Hematopoietic multipotent progenitor cell treated with erythropoietin and hydrocortisone succinate and interleukin-3 and kit ligand, for 15 days (in vitro differentiated cells): ENCODE measurements at regions not wholly inside any gene's neighbourhood (a gene's known extent, or its start where the extent isn't known, plus 50 kb on each side); places are given as distances from the start of the nearest gene placed in this dataset.

Source experiments
- DNase-seq: peaks from one replicate; pipeline ENCODE4 v3.0.0-alpha.2; 2015; ENCODE audit warnings: low spot score

- no peak for DNase-seq
Measured at GRCh38 chr11:116642481-116642880, 130.3 kb downstream of the BUD13 start.

DNA sequence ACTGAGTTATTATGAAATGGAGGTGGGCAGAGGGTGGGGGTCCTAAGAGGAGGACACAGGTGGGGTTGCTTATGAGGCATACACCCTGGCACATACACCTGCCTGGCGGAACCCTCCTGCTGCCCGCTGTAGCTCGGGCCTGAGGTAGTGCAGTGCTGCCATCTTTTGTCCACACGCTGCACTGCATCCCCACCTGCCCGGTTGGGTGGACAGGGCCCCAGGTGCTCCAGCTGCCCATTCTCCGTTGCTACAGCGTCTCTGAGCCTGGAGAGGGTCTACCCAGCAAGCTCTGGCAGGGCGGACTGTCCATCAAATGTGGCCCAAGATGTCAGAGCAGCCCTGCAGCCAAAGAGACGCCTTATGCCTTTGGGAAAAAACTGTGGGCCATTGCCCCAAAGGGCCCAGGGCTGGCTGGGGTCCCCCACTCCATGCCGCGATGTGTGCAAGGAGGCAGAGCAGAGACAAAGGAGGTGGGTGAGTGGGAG lies 131.2 kb downstream of the BUD13 start:
- no peak for DNase-seq

DNA sequence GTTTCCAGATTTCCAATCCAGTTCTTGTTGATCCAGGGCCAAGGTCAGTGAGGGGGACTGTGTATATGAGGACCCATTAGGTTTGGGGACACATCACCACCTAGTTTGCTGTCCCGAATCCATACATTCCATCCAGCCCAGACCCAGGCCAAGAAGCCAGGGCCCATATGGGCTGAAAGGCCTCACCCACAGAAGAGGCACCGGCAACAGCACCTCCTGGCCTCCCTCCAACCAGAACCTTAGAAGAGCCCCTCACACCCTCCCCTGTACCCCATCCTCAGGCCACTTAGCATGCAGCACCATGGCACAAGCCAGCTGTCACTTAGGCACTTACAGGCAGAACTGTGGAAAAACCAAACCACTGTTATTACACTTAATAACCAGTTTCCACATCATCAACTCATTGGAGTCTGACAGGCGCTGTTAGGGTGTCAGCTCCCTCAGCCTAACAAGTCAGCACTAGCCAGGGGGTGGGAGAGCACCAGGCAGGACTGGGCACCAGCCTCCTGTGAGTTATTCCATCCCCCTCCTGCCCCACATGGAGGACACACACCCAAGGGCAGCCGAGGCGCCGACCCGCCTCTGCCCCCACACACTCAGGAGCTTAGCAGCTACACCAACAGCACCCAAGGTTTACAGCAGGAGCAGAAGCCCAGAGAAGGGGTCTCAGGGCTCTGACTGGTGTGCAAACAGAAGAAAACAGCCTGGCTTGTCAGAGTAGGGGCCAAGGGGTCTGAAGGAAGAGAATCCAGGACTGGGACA lies 132.0 kb downstream of the BUD13 start:
- DNase-seq = no peak

DNA sequence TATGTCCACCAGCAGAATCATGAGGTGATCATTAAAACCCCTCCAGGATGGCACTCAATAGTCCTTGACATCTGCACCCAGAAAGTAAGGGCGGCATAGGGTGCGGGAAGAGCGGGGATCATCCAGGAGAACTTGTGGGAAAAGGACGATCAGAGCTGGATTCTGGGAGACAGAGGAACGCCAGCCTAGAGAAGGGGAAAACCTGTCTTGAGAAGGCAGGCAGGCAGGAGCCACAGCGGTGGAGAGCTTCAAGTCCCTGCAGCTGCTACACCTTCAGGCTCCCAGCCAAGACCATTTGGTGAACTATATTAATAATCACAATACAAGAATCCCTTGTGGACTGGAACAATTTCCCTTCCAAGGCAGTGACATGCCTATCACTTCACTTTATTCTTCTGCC lies 134.3 kb downstream of the BUD13 start:
- no peak for DNase-seq

GRCh38 chr11:116637766-116638165 lies 135.0 kb downstream of the BUD13 start:
- no peak for DNase-seq

DNA sequence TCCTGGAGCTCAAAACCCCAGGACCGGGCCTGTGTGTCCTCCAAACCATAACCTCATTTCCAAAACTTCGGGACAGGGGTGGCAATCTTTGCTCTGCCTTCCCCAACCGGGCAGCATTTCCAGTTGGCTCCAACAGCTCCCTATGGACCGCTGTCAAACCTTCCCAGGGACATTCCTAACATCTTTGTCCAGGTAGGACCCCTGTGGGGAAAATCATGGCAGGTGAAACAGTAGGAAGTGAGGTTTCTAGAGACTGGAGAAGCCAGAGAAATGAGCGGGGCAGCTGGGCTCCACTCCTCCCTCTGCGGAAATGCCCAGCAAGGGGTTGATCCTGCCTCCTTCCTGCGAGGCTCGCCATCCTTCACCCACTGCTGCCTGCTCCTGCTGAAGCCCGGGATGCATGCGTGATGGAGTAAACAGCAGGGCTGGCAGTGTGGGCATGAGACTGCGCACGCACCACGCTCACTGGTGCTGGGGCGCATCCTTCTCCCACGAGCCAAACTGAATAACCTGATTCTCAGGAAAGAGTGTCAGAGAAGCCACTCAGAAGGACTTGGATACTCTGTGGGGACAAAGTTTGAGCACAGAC lies 136.4 kb downstream of the BUD13 start:
- DNase-seq = no peak

GRCh38 chr11:116631201-116631600 lies 141.6 kb downstream of the BUD13 start:
- no peak for DNase-seq

DNA sequence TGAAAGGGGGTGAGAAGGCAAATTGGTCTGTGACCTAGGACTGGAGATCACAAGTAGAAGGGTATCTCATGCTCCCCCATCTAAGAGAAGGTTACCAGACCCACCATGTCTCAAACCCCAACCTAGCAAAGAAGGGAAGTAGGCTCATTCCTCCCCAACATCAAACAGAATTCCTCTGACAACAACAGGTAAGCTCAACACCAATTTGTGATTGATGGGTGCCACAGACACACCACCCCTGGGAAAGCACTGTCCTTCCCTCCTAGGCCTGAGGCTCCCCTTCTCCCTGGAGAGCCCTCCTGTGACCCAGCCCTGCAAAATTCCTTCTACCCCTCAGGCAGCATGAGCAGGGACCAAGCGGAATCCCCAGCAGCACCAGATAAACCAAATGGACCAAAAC lies 154.3 kb downstream of the BUD13 start:
- no peak for DNase-seq

DNA sequence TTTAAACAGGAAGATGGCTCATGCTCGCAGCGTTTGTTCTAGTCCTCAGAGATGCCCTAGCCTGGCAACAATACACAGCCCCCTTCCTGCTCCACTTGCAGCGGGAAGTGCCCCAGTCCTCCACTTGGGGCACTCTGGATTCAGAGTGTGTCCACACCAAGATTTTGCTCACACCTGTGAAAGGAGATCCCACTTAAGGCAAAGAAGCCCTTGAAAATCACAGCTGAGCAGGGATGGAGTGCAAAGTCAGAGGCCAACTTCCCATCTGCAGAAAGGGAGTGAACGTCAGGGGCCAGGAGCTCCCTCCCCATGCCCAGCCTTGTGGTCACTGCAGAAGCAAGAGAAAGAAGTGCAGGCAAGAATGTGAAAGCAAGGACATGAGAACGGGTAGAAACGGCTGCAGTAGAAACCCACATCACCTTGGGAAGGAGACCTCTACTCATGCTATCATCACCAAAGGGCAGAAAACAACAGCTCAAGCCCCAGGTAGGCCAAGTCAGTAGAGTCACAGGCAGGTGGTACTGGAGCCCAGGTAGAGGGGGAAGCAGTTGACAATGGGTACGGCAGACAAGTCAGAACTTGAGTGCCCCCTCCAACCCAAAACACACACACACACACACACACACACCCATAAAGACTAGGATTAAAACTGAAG lies 157.4 kb downstream of the BUD13 start:
- DNase-seq = no peak

DNA sequence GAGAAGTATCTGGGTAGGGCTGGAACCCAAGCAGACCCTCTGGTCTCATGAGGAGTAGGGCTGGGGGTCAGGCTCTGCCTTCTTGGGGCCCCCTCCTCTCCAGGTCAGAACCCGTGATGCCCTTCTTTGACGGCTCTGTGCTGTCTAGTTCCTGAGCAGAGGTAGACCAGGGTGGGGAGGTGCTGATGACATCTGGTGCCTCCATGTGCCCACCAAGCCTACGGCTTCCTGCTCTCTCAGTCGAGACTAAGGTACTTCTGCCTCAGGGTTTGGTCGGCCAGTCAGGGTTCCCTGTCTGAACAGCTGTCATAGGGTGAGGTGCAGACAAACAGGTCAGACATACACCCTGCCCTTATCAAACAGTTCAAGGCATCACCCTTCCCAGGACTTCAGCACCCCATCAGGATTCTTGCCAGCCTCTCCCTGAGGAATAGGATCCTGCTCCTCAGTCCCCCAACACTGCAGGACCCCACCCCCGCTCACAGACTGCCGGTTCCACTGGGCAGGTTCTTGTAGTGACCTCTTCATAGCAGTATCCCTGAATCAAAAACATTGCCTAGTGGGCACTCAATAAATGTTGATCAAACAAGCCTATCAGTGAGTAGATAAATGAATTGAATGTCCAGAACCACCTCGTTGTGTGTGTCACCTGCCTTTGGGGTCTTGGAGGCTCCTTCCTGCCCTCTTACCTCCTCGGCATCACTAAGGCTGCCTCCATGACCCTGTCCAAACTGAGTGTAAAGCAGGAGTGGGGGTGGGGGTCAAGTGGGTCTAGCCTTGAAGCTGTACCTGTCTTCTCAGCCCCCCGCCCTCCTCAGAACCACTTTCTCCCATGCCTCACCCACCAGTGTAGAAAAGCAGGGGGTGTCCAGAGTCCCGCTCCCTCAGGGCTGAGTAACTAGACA lies 158.2 kb downstream of the BUD13 start:
- no peak for DNase-seq

DNA sequence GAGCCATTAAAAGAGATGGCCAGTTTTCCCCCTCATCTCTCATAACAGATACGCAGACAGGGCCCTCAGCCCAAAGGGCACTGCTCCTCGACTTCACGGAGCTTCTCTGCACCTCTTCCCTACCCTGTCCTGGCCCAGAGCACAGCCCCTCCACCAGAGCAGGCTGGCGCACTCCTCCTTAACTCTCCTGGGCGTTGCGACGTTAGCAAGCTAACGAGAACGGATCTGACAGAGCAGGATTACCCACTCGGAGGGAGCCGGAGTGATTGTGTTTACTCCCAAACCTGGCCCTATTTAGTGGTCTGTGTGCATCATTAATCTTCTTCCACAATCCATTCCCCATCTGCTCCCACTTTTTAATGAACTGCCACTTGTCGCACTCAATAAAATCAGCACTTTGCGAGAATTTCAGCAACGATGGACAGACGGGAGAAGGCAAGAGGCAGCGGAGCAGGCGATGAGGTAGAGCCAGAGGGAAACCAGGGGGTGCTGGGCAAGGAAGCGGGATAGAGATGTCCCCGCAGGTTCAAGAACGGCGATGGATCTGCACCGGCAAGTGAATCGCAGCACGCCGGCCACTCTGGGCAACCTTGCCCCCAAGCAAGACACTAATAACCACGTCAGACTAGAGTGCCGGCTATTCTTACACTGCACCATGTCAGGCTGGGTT lies 159.4 kb downstream of the BUD13 start:
- no peak for DNase-seq

DNA sequence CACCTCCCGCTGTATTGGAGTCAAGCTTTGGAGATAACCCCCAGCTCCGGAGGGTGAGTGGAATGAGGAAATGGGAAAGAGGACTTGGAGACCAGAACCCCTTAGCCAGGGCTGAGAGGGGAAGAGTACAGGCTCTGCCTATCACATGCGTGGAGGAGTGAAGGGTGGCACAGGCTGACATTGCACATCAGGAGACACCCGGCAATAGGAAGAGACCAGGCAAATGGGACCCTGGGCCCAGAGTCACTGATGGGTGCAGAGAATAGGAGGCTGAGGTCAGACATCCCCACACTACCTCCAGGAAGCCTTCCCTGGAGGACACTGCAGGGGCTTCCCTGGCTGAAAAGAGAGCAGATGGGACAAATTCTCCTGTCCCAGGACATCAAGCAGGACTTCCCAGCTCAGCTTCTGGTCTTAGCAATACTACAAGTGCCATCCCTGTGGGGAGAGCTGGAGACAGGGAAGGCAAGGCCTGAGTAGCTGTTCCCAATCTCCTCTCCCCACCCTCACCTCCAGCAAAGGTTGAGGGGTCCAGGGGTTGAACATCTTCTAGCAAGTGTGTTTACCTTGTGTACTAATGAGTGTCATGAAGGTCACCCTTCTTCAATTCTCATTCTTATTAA lies 160.7 kb downstream of the BUD13 start:
- DNase-seq = no peak

DNA sequence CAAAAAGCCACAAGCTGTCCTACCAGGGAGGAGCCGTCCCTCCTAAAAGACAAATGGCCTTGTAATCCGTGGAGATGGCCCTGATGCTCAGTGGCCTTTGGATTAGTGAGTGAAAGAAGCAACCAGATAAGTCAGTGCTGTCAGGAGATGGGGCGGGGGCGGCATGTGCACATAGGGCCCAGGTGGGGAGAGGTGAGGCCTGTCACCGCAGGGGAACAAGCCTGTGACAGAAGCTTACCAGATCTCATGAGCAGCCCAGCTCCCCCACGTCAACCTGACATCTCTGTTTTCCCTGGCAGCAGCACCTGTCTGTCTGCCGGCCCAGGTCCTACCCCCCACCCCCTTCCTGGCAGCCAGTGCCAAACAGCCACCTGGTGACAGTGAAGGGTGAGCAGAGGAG lies 162.6 kb downstream of the BUD13 start:
- no peak for DNase-seq

- DNase-seq = no peak
Measured at GRCh38 chr11:116607027-116607426, 165.8 kb downstream of the BUD13 start.

DNA sequence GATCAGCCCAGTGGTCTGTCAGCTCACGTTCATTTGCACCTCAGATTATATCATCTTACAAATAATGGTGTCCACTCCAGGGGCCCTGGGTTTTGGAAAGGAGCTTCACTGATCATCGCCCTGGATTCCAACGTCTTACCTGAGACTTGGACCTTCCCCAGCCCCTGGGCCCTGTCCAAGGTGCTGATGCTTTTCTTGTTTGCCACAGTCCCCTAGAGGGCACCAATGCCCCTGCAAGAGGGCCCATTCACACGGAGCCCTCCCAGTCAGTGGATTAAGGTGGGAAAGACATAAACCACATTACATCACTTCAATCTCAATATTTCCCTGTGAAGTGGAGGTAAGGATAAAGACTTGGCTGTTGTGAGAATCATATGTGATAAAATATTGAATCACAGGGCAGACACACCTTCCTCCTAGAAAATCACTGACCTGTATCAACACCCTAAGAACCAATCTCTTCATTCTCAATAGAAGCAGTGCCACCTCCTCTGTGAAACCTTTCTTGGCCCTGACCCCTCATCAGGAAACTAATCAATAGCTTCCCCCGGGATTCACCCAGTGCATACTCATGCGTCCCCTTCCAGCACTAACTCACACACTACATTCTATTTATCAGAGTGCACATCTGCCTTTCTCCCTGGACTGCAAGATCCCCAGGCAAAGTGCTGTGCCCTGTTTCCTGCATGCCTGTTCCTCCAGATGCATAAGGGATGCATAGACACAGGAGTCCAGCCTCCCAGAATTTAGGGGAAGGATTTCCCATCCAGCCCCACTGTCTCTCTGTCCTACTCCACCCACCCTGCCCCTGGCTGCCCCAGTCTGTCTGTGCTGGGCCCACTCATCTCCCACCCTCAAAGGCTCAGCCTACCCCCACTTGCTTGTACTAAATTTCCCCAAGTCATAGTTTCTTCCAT lies 167.0 kb downstream of the BUD13 start:
- DNase-seq = peak; percentile 4

- DNase-seq = no peak
Measured at GRCh38 chr11:116603728-116604323, 169.0 kb downstream of the BUD13 start.

DNA sequence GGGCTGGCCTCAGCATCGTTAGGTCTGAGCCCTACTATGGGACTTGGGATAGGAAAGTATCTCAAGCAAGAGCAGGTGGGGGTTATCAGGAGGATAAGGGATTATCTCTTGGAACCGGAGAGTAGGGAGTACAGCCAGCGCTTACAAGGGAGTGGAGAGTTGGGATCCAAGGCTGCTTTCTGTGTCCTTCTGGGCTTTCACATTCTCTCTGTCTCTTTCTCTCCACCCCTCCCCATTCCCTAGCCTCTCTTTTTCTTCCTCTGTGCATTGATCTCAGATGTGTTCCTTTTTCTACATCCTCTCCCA lies 170.2 kb downstream of the BUD13 start:
- no peak for DNase-seq

GRCh38 chr11:116601814-116602636 lies 170.8 kb downstream of the BUD13 start:
- DNase-seq = no peak

- no peak for DNase-seq
Measured at GRCh38 chr11:116600930-116601329, 171.9 kb downstream of the BUD13 start.
